HepG2 (cell line): ENCODE measurements at regions not wholly inside any gene's neighbourhood (a gene's known extent, or its start where the extent isn't known, plus 50 kb on each side); places are given as distances from the start of the nearest gene placed in this dataset.

ENCODE experiments used
- ATAC-seq: fragments of 200-7000 bp; cut with Tn5 transposase; 3 replicates; pipeline ENCODE4 v1.9.1; 2020; ENCODE audit warnings: mild to moderate bottlenecking, moderate library complexity
- BruUV-seq: library from RNA; stranded (reverse); fragments of 400-500 nt; replicated peaks from 2 replicates; lab custom pipeline; 2021; lab: Mats Ljungman, UMichigan
- CTCF ChIA-PET: fragments of 300-600 bp; formaldehyde crosslinking; extraction: SDS; loops from one replicate; lab custom pipeline; 2021; ENCODE audit warnings: low total read pairs, inconsistent platforms, low intra/inter-chr PET ratio; lab: Yijun Ruan, JAX
- POLR2A ChIA-PET: fragments of 350-600 bp; sonication (Branson Sonifier 250); formaldehyde crosslinking; loops from one replicate; lab custom pipeline; 2020; ENCODE audit warnings: antibody characterized with exemption, inconsistent platforms; lab: Yijun Ruan, JAX
- DNase-seq: peaks from one replicate; pipeline ENCODE4 v3.0.0-alpha.2; 2015; ENCODE audit warnings: low spot score
- FAIRE-seq: peaks from 3 replicates; lab custom pipeline; 2011; peaks lifted over from hg19 to GRCh38; lab: Jason Lieb, UNC
- H2AFZ ChIP-seq: one replicate; pipeline ENCODE4 v1.6.1; 2011; ENCODE audit warnings: low read length, inconsistent platforms
- H3K27ac ChIP-seq: fragments of 300-600 bp; 3 replicates; pipeline ENCODE4 v1.8.0; 2011; ENCODE audit warnings: mixed run types, mild to moderate bottlenecking, mixed read lengths, low read length, inconsistent platforms; ENCODE audit not compliant: insufficient read depth; ENCODE audit errors: extremely low read length
- H3K27me3 ChIP-seq, 2 experiments: fragments of 200-600 bp in 1 of 2; 2 replicates in 1 of 2; 3 replicates in 1 of 2; pipeline versions ENCODE4 v1.6.0 to v1.8.0; 2011; ENCODE audit warnings: low read length in 2 of 2, mild to moderate bottlenecking in 2 of 2, moderate library complexity in 2 of 2, inconsistent platforms in 1 of 2; ENCODE audit not compliant: insufficient read depth in 2 of 2, control insufficient read depth in 1 of 2
- H3K36me3 ChIP-seq, 2 experiments: fragments of 200-600 bp in 1 of 2; replicated peaks in 1 of 2; 2 replicates in 1 of 2; 3 replicates in 1 of 2; pipeline versions ENCODE4 v1.5.1 to v1.8.0; 2011; ENCODE audit warnings: low read length in 2 of 2, inconsistent platforms in 1 of 2; ENCODE audit not compliant: insufficient read depth in 2 of 2, control insufficient read depth in 1 of 2
- H3K4me1 ChIP-seq: 2 replicates; pipeline ENCODE4 v1.5.1; 2012; ENCODE audit warnings: low read length, inconsistent platforms; ENCODE audit not compliant: insufficient read depth
- H3K4me2 ChIP-seq: 2 replicates; pipeline ENCODE4 v1.6.0; 2011; ENCODE audit warnings: low read depth, low read length, inconsistent platforms
- H3K4me3 ChIP-seq, 3 experiments: fragments of 200-600 bp in 1 of 3; sonication (generic), shearing (Covaris generic) in 1 of 3; replicated peaks in 1 of 3; 2 replicates each; pipeline ENCODE4 v1.5.1; 2011 to 2016; ENCODE audit warnings: low read length in 3 of 3, inconsistent platforms in 2 of 3, low read depth in 2 of 3, mild to moderate bottlenecking in 2 of 3, control low read depth in 1 of 3, mixed read lengths in 1 of 3; ENCODE audit not compliant: insufficient read depth in 1 of 3
- H3K79me2 ChIP-seq: one replicate; pipeline ENCODE4 v1.6.1; 2011; ENCODE audit warnings: low read length, inconsistent platforms; ENCODE audit not compliant: insufficient read depth
- H3K9ac ChIP-seq: 2 replicates; pipeline ENCODE4 v1.6.0; 2011; ENCODE audit warnings: mild to moderate bottlenecking, low read depth, low read length, inconsistent platforms; ENCODE audit not compliant: insufficient read depth
- H3K9me3 ChIP-seq: 2 replicates; pipeline ENCODE4 v1.5.1; 2012; ENCODE audit warnings: mild to moderate bottlenecking, low read length
- H4K20me1 ChIP-seq: 2 replicates; pipeline ENCODE4 v1.6.0; 2011; ENCODE audit warnings: inconsistent platforms, mild to moderate bottlenecking, low read length, moderate library complexity; ENCODE audit not compliant: insufficient read depth
- ATF2 ChIP-seq: sonication (generic); formaldehyde crosslinking; IDR thresholded peaks from 2 replicates; pipeline ENCODE4 v1.4.0; 2020; ENCODE audit warnings: missing genetic modification reagents
- CHD2 ChIP-seq: IDR thresholded peaks from 2 replicates; pipeline ENCODE4 v1.6.1; 2011; ENCODE audit warnings: low read depth, low read length, improper control_type of control experiment
- NCOA1 ChIP-seq: sonication (generic); formaldehyde crosslinking; IDR thresholded peaks from 2 replicates; pipeline ENCODE4 v1.9.0; 2021; ENCODE audit warnings: missing genetic modification reagents
- ZBTB38 ChIP-seq: sonication (generic); formaldehyde crosslinking; IDR thresholded peaks from 2 replicates; pipeline ENCODE4 v1.5.1; 2020; ENCODE audit warnings: mild to moderate bottlenecking, missing genetic modification reagents
- ZEB1 ChIP-seq: IDR thresholded peaks from 2 replicates; pipeline ENCODE4 v1.6.1; 2012; ENCODE audit warnings: mild to moderate bottlenecking, low read depth, inconsistent platforms; ENCODE audit not compliant: insufficient replicate concordance
- ZNF333 ChIP-seq: sonication (generic); formaldehyde crosslinking; IDR thresholded peaks from 2 replicates; pipeline ENCODE4 v1.4.0; 2020; ENCODE audit warnings: mild to moderate bottlenecking, missing genetic modification reagents, borderline replicate concordance
- ZSCAN5A ChIP-seq: sonication (generic); formaldehyde crosslinking; IDR thresholded peaks from 2 replicates; pipeline ENCODE4 v1.8.0; 2022; ENCODE audit warnings: mild to moderate bottlenecking, missing genetic modification reagents, borderline replicate concordance
- WGBS: methylation state at CpG from one replicate; pipeline ENCODE4 v1.1.6; 2017; ENCODE audit warnings: low lambda C conversion rate; 5-methylcytosine and 5-hydroxymethylcytosine counted together
- in situ Hi-C: cut with HindIII; loops from 2 replicates; pipeline ENCODE4 v1.10.0; 2017; ENCODE audit warnings: low pct_unique_long_range_greater_than_20kb; ENCODE audit not compliant: extremely low pct_ligation_motif_present
- intact Hi-C: fragments of 100-400 bp; cut with micrococcal nuclease; formaldehyde crosslinking; loops from one replicate; pipeline ENCODE4 v1.10.0; 2022; ENCODE audit not compliant: unreplicated experiment

- H3K4me1 ChIP-seq: no peaks in the 10 kb centered on the region
- H3K9me3 ChIP-seq: no peaks in the 10 kb centered on the region
- H3K4me3 ChIP-seq: no peak overlapping the region
- ATAC-seq (no peak), FAIRE-seq (no peak), DNase-seq (no peak)
- ChIA-PET CTCF (no interaction called here), POLR2A (no interaction called here)
- H3K36me3 ChIP-seq: no peaks in the 10 kb centered on the region
- H3K27me3 ChIP-seq: no peaks in the 10 kb centered on the region
- H3K79me2 ChIP-seq: no peaks in the 10 kb centered on the region
- intact Hi-C loops (no loop called here), in situ Hi-C loops (no loop called here)
- no TSS peak for BruUV-seq
- no peak overlapping the region for H2AFZ ChIP-seq
- H3K4me2 ChIP-seq: no peak overlapping the region
- 0% methylated on average over 3 of the region's 5 CpGs for WGBS
- no peak overlapping the region for H3K27ac ChIP-seq
- H3K9ac ChIP-seq: no peak overlapping the region
- H4K20me1 ChIP-seq: no peaks in the 10 kb centered on the region
- no peak for TF ChIP-seq ATF2 (CRISPR knock-in tag)
- TF ChIP-seq ZEB1: no peak
- no peak for TF ChIP-seq ZBTB38 (CRISPR knock-in tag)
- TF ChIP-seq CHD2: no peak
- TF ChIP-seq ZNF333 (CRISPR knock-in tag): no peak
- TF ChIP-seq ZSCAN5A: no peak
- no peak for TF ChIP-seq NCOA1 (CRISPR knock-in tag)
These were observed 67.4 kb downstream of the CBLL2 start for GRCh38 chrX:22340022-22340616.
